NB4 (cell line): ENCODE measurements at regions not wholly inside any gene's neighbourhood (a gene's known extent, or its start where the extent isn't known, plus 50 kb on each side); places are given as distances from the start of the nearest gene placed in this dataset.

Experiments
- MYC ChIP-seq: IDR thresholded peaks from 2 replicates; pipeline ENCODE4 v1.6.1; 2011; ENCODE audit warnings: low read depth, low read length
- TF ChIP-seq, protein P1 (sequence below): IDR thresholded peaks from one replicate; pipeline ENCODE4 v1.5.1; 2012; ENCODE audit warnings: low read depth, low read length

DNA sequence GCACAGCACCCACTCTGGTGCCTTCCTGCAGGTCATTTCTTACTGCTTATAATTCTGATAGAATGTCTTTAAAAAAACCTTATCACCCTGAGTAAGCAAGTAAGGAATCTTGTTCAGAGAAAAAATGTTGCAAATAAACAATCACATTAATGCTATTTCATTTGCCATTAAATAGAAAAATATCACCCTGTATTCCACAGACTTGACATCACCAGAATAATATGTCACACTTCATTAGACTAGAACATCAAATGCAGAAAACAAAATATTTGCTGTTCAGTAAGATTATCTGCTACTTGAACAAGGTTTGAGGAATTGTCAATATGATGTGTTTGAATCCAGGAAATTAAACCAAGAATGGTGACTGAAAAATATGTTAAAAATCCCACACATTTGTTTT, 236.6 kb upstream of the MMADHC start:
- TF ChIP-seq, protein P1, sequence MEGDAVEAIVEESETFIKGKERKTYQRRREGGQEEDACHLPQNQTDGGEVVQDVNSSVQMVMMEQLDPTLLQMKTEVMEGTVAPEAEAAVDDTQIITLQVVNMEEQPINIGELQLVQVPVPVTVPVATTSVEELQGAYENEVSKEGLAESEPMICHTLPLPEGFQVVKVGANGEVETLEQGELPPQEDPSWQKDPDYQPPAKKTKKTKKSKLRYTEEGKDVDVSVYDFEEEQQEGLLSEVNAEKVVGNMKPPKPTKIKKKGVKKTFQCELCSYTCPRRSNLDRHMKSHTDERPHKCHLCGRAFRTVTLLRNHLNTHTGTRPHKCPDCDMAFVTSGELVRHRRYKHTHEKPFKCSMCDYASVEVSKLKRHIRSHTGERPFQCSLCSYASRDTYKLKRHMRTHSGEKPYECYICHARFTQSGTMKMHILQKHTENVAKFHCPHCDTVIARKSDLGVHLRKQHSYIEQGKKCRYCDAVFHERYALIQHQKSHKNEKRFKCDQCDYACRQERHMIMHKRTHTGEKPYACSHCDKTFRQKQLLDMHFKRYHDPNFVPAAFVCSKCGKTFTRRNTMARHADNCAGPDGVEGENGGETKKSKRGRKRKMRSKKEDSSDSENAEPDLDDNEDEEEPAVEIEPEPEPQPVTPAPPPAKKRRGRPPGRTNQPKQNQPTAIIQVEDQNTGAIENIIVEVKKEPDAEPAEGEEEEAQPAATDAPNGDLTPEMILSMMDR, result no peak
- TF ChIP-seq MYC, result no peak
